Hepatocyte (in vitro differentiated cells): ENCODE measurements at regions not wholly inside any gene's neighbourhood (a gene's known extent, or its start where the extent isn't known, plus 50 kb on each side); places are given as distances from the start of the nearest gene placed in this dataset.

ENCODE experiments used
- EZH2phosphoT487 ChIP-seq: fragments of 200-600 bp; sonication (generic); IDR thresholded peaks from one replicate; pipeline ENCODE4 v1.6.1; 2018; ENCODE audit warnings: antibody characterized with exemption, mild to moderate bottlenecking, low read depth, moderate library complexity; ENCODE audit not compliant: unreplicated experiment, severe bottlenecking
- TF ChIP-seq, protein P1 (sequence below): fragments of 200-600 bp; sonication (generic); IDR thresholded peaks from 2 replicates; pipeline ENCODE4 v1.5.1; 2016; ENCODE audit warnings: antibody characterized with exemption, mild to moderate bottlenecking; ENCODE audit not compliant: poor library complexity

- TF ChIP-seq, protein P1, sequence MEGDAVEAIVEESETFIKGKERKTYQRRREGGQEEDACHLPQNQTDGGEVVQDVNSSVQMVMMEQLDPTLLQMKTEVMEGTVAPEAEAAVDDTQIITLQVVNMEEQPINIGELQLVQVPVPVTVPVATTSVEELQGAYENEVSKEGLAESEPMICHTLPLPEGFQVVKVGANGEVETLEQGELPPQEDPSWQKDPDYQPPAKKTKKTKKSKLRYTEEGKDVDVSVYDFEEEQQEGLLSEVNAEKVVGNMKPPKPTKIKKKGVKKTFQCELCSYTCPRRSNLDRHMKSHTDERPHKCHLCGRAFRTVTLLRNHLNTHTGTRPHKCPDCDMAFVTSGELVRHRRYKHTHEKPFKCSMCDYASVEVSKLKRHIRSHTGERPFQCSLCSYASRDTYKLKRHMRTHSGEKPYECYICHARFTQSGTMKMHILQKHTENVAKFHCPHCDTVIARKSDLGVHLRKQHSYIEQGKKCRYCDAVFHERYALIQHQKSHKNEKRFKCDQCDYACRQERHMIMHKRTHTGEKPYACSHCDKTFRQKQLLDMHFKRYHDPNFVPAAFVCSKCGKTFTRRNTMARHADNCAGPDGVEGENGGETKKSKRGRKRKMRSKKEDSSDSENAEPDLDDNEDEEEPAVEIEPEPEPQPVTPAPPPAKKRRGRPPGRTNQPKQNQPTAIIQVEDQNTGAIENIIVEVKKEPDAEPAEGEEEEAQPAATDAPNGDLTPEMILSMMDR: no peak
- no peak for TF ChIP-seq EZH2phosphoT487
These were observed 250.9 kb downstream of the TOMM20 start for GRCh38 chr1:234877761-234878160.
